Transverse colon (tissue), 4 donors: ENCODE measurements at regions not wholly inside any gene's neighbourhood (a gene's known extent, or its start where the extent isn't known, plus 50 kb on each side); places are given as distances from the start of the nearest gene placed in this dataset.

Source experiments
- DNase-seq: peaks from one replicate; pipeline ENCODE4 v3.0.0-alpha.2; 2019
- H3K27ac ChIP-seq, 4 donors: fragments of 200-600 bp; sonication (generic); 2 replicates each; pipeline ENCODE4 v1.5.1; 2016 to 2018; ENCODE audit warnings: inconsistent platforms in 4 of 4
- H3K27me3 ChIP-seq: fragments of 200-600 bp; sonication (generic); 2 replicates; pipeline ENCODE4 v1.5.1; 2017; ENCODE audit warnings: inconsistent platforms
- H3K36me3 ChIP-seq, 4 donors: fragments of 200-600 bp; sonication (generic); 2 replicates each; pipeline ENCODE4 v1.5.1; 2017 to 2019; ENCODE audit warnings: inconsistent platforms in 4 of 4
- H3K4me1 ChIP-seq, 4 donors: fragments of 200-600 bp; sonication (generic); 2 replicates each; pipeline ENCODE4 v1.5.1; 2017 to 2020; ENCODE audit warnings: inconsistent platforms in 4 of 4
- H3K4me3 ChIP-seq, 4 donors: fragments of 200-600 bp; sonication (generic); 1 replicate in 1 of 4; 2 replicates in 3 of 4; pipeline versions ENCODE4 v1.5.1 to v1.6.1; 2017 to 2019; ENCODE audit warnings: inconsistent platforms in 4 of 4
- H3K9me3 ChIP-seq, 2 donors: fragments of 200-600 bp; sonication (generic); 2 replicates each; pipeline ENCODE4 v1.5.1; 2017 to 2019; ENCODE audit warnings: inconsistent platforms in 2 of 2
- EP300 ChIP-seq: sonication (generic); formaldehyde crosslinking; IDR thresholded peaks from one replicate; pipeline ENCODE4 v1.6.1; 2017; ENCODE audit warnings: antibody characterized with exemption, low read depth
- POLR2A ChIP-seq: fragments of 450-650 bp; IDR thresholded peaks from one replicate; pipeline ENCODE4 v1.6.1; 2016; ENCODE audit warnings: antibody characterized with exemption, mild to moderate bottlenecking, moderate library complexity
- POLR2AphosphoS5 ChIP-seq, 3 donors: sonication (generic); formaldehyde crosslinking; IDR thresholded peaks; one replicate each; pipeline ENCODE4 v1.6.1; 2016; ENCODE audit warnings: antibody characterized with exemption in 3 of 3
- WGBS, 2 donors: methylation state at CpG; one replicate each; pipeline ENCODE4 v1.1.5; 2018; ENCODE audit warnings: low coverage in 1 of 2; 5-methylcytosine and 5-hydroxymethylcytosine counted together
- in situ Hi-C, 4 donors: fragments of 200-750 bp; cut with MboI; loops; one replicate each; pipeline versions ENCODE4 v1.15.0 to v1.15.1; 2017; ENCODE audit warnings: low sequenced_read_pairs in 3 of 4, low pct_ligation_motif_present in 1 of 4, low pct_unique_long_range_greater_than_20kb in 1 of 4
- intact Hi-C: fragments of 100-400 bp; cut with DNase I; formaldehyde crosslinking; loops from one replicate; pipeline ENCODE4 v1.15.1; 2023; ENCODE audit warnings: low total_unique reads
- small RNA-seq, 4 donors: library from RNA; depleted of rRNA; stranded (forward); fragments of <200 nt; gene quantifications; one replicate each; pipeline ENCODE3, GENCODE V24; 2016
- TF ChIP-seq, protein P1 (sequence below), 5 experiments: fragments of 200-600 bp in 3 of 5; fragments of 450-650 bp in 2 of 5; sonication (generic) in 3 of 5; IDR thresholded peaks; 1 replicate in 2 of 5; 2 replicates in 3 of 5; pipeline ENCODE4 v1.5.1; 2016 to 2017; ENCODE audit warnings: antibody characterized with exemption in 5 of 5, inconsistent platforms in 3 of 5, mild to moderate bottlenecking in 2 of 5, moderate library complexity in 1 of 5

DNA sequence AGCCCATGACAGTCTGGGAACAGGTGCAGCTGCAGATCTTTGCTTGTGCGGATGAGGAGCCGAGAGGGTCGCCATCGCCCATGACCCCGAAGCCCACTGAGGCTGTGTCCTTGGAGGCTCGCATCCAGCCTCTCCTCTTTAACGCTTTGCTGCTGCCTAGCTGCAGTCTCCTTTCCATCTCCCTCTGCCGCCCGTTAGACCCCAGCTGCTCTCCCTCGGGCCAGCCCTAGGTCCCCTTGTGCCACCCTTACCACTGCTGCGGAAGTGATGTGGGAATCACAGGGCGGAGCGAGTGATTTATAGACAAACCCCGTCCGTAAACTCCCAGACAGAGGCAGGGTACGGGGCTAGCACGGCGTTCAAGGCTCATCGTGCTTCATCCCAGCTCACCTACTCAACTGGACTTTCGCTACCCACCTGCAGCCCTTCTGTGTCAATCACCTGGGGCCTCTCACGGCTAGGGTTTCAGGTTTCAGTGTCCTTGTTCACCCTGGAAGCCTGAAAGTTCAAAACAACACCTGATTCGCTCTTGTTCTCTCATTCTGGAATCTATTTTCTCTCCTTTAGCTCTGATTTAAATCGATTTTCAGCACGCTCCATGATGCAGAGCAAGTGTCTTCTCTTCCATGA lies 76.1 kb downstream of the PAX1 start:
- Histone ChIP-seq H3K9me3 (no peaks in the 10 kb centered on the region), H3K4me1 (no peaks in the 10 kb centered on the region), H3K36me3 (no peaks in the 10 kb centered on the region), H3K27ac (no peak overlapping the region), H3K4me3 (no peak overlapping the region), H3K27me3 (no peaks in the 10 kb centered on the region)
- in situ Hi-C loops, result no loop called here
- TF ChIP-seq POLR2A (no peak), POLR2AphosphoS5 (IDR thresholded peaks at IDR 0.05) (no peak), EP300 (no peak)
- TF ChIP-seq, protein P1, sequence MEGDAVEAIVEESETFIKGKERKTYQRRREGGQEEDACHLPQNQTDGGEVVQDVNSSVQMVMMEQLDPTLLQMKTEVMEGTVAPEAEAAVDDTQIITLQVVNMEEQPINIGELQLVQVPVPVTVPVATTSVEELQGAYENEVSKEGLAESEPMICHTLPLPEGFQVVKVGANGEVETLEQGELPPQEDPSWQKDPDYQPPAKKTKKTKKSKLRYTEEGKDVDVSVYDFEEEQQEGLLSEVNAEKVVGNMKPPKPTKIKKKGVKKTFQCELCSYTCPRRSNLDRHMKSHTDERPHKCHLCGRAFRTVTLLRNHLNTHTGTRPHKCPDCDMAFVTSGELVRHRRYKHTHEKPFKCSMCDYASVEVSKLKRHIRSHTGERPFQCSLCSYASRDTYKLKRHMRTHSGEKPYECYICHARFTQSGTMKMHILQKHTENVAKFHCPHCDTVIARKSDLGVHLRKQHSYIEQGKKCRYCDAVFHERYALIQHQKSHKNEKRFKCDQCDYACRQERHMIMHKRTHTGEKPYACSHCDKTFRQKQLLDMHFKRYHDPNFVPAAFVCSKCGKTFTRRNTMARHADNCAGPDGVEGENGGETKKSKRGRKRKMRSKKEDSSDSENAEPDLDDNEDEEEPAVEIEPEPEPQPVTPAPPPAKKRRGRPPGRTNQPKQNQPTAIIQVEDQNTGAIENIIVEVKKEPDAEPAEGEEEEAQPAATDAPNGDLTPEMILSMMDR (IDR thresholded peaks at IDR 0.05), result no peak
- WGBS, 2 donors, result 59 to 80% methylated on average over 4 to 24 of the region's 24 CpGs
- intact Hi-C loops, result no loop called here
- DNase-seq, result no peak

DNA sequence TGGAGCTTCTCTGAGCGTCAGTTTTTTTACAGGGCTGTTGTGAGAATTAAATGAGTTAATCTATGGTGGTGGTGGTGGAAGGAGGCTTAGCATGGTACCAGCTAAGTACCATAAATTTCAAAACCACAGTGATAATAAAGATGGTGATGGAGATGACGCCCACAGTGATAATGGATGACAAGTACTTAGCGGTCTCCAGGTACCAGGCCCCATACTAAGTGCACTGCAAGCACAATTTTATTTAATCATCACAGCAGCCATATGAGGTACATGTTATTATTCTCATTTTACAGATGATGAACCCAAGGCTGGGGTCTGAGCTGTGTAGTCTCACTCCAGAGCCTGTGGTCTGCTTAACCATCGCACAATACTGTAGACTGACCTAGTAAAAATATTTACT lies 75.1 kb downstream of the PAX1 start:
- no peaks in the 10 kb centered on the region for H3K27me3 ChIP-seq
- H3K4me3 ChIP-seq, result no peak overlapping the region
- DNase-seq, result no peak
- no peaks in the 10 kb centered on the region for H3K9me3 ChIP-seq
- no peaks in the 10 kb centered on the region for H3K36me3 ChIP-seq
- H3K4me1 ChIP-seq, result no peaks in the 10 kb centered on the region
- H3K27ac ChIP-seq, result no peak overlapping the region
- in situ Hi-C loops (no loop called here), intact Hi-C loops (no loop called here)
- WGBS, 2 donors, result 70 to 75% methylated on average over 3 to 4 of the region's 4 CpGs
- TF ChIP-seq POLR2A (no peak), EP300 (no peak), POLR2AphosphoS5 (IDR thresholded peaks at IDR 0.05) (no peak)
- TF ChIP-seq, protein P1 (IDR thresholded peaks at IDR 0.05), result no peak

Small RNA genes in the stretch of these regions (small RNA-seq; reads per million reads assigned to genes)
- 0 reads per million in 4 donors for gene AL121912.1
